HEK293 (cell line): ENCODE measurements at regions not wholly inside any gene's neighbourhood (a gene's known extent, or its start where the extent isn't known, plus 50 kb on each side); places are given as distances from the start of the nearest gene placed in this dataset.

Experiments
- CTCF ChIA-PET: fragments of 350-600 bp; formaldehyde crosslinking; extraction: SDS; loops from one replicate; lab custom pipeline; 2021; ENCODE audit warnings: antibody characterized with exemption; lab: Yijun Ruan, JAX
- POLR2A ChIA-PET: fragments of 300-600 bp; formaldehyde crosslinking; extraction: SDS; loops from one replicate; lab custom pipeline; 2020; ENCODE audit warnings: antibody characterized with exemption, inconsistent platforms; lab: Yijun Ruan, JAX
- H3K27ac ChIP-seq: fragments of 200-500 bp; sonication (Bioruptor generic); 2 replicates; pipeline ENCODE4 v1.5.1; 2014; ENCODE audit warnings: low read depth, low read length, control low read depth, inconsistent platforms; ENCODE audit errors: extremely low read depth
- H3K36me3 ChIP-seq, 2 experiments: fragments of 200-500 bp in 1 of 2; sonication (Bioruptor generic) in 1 of 2; 1 replicate in 1 of 2; 2 replicates in 1 of 2; pipeline ENCODE4 v1.5.1; 2014 to 2017; ENCODE audit warnings: inconsistent platforms in 2 of 2, low read length in 2 of 2; ENCODE audit not compliant: control insufficient read depth in 2 of 2, insufficient read depth in 1 of 2
- H3K4me1 ChIP-seq: fragments of 200-500 bp; sonication (Bioruptor generic); 2 replicates; pipeline ENCODE4 v1.5.1; 2014; ENCODE audit warnings: mild to moderate bottlenecking, low read length, inconsistent platforms; ENCODE audit not compliant: control insufficient read depth, insufficient read depth
- H3K4me3 ChIP-seq: 2 replicates; pipeline ENCODE4 v1.5.1; 2011; ENCODE audit warnings: low read depth, mild to moderate bottlenecking, control low read depth, low read length, moderate library complexity
- H3K9me3 ChIP-seq: fragments of 200-500 bp; sonication (Bioruptor generic); 2 replicates; pipeline ENCODE4 v1.5.1; 2014; ENCODE audit warnings: low read depth, low read length, inconsistent platforms; ENCODE audit not compliant: control insufficient read depth, insufficient read depth
- FEZF1 ChIP-seq: fragments of 450-650 bp; formaldehyde crosslinking; IDR thresholded peaks from 2 replicates; pipeline ENCODE4 v1.5.1; 2016; ENCODE audit warnings: missing biosample characterization, missing genetic modification characterization
- SALL2 ChIP-seq: fragments of 450-650 bp; formaldehyde crosslinking; IDR thresholded peaks from 2 replicates; pipeline ENCODE4 v1.5.0; 2017; ENCODE audit warnings: missing biosample characterization, mild to moderate bottlenecking, missing genetic modification characterization, borderline replicate concordance
- YY1 ChIP-seq: fragments of 450-650 bp; formaldehyde crosslinking; IDR thresholded peaks from 2 replicates; pipeline ENCODE4 v1.5.1; 2018; ENCODE audit warnings: missing biosample characterization, missing genetic modification characterization
- ZNF175 ChIP-seq: fragments of 450-650 bp; formaldehyde crosslinking; IDR thresholded peaks from 2 replicates; pipeline ENCODE4 v1.5.1; 2016; ENCODE audit warnings: missing biosample characterization, missing genetic modification characterization
- ZNF23 ChIP-seq: fragments of 450-650 bp; formaldehyde crosslinking; IDR thresholded peaks from 2 replicates; pipeline ENCODE4 v1.5.1; 2016; ENCODE audit warnings: missing biosample characterization, missing genetic modification characterization, borderline replicate concordance
- ZNF292 ChIP-seq: fragments of 450-650 bp; formaldehyde crosslinking; IDR thresholded peaks from 2 replicates; pipeline ENCODE4 v1.5.1; 2016; ENCODE audit warnings: low read depth, missing biosample characterization, missing genetic modification characterization, borderline replicate concordance
- ZNF426 ChIP-seq: fragments of 450-650 bp; formaldehyde crosslinking; IDR thresholded peaks from 2 replicates; pipeline ENCODE4 v1.5.1; 2017; ENCODE audit warnings: missing biosample characterization, missing genetic modification characterization, mild to moderate bottlenecking, inconsistent platforms, moderate library complexity
- ZNF433 ChIP-seq: fragments of 450-650 bp; formaldehyde crosslinking; IDR thresholded peaks from 2 replicates; pipeline ENCODE4 v1.5.1; 2016; ENCODE audit warnings: missing biosample characterization, missing genetic modification characterization, low read depth
- ZNF596 ChIP-seq: fragments of 450-650 bp; IDR thresholded peaks from 2 replicates; pipeline ENCODE4 v1.5.0; 2018; ENCODE audit warnings: missing biosample characterization, mild to moderate bottlenecking, missing genetic modification characterization, moderate library complexity
- ZNF624 ChIP-seq: fragments of 450-650 bp; formaldehyde crosslinking; IDR thresholded peaks from 2 replicates; pipeline ENCODE4 v1.5.1; 2017; ENCODE audit warnings: missing biosample characterization, missing genetic modification characterization
- ZNF658 ChIP-seq: fragments of 450-650 bp; formaldehyde crosslinking; IDR thresholded peaks from 2 replicates; pipeline ENCODE4; 2016; ENCODE audit warnings: missing biosample characterization, missing genetic modification characterization
- ZNF768 ChIP-seq: fragments of 450-650 bp; formaldehyde crosslinking; IDR thresholded peaks from 2 replicates; pipeline ENCODE4 v1.5.1; 2018; ENCODE audit warnings: missing biosample characterization, mild to moderate bottlenecking, missing genetic modification characterization
- ZNF837 ChIP-seq: fragments of 450-650 bp; formaldehyde crosslinking; IDR thresholded peaks from 2 replicates; pipeline ENCODE4 v1.5.1; 2016; ENCODE audit warnings: missing biosample characterization, missing genetic modification characterization
- ZSCAN30 ChIP-seq: fragments of 450-650 bp; IDR thresholded peaks from 2 replicates; pipeline ENCODE4 v1.5.1; 2018; ENCODE audit warnings: missing biosample characterization, mild to moderate bottlenecking, missing genetic modification characterization, moderate library complexity
- TF ChIP-seq, protein P1 (sequence below): fragments of 450-650 bp; formaldehyde crosslinking; conservative IDR thresholded peaks from 2 replicates; pipeline ENCODE4 v1.5.1; 2016; ENCODE audit warnings: low read depth, missing biosample characterization, missing genetic modification characterization
- TF ChIP-seq, protein P2 (sequence below): fragments of 450-650 bp; formaldehyde crosslinking; IDR thresholded peaks from 2 replicates; pipeline ENCODE4 v1.5.1; 2016; ENCODE audit warnings: missing biosample characterization, missing genetic modification characterization
- TF ChIP-seq, protein P3 (sequence below): fragments of 450-650 bp; formaldehyde crosslinking; IDR thresholded peaks from 2 replicates; pipeline ENCODE4 v1.5.1; 2016; ENCODE audit warnings: missing biosample characterization, missing genetic modification characterization
- TF ChIP-seq, protein P4 (sequence below): fragments of 450-650 bp; IDR thresholded peaks from 2 replicates; pipeline ENCODE4 v1.5.1; 2018; ENCODE audit warnings: missing biosample characterization, missing genetic modification characterization

DNA sequence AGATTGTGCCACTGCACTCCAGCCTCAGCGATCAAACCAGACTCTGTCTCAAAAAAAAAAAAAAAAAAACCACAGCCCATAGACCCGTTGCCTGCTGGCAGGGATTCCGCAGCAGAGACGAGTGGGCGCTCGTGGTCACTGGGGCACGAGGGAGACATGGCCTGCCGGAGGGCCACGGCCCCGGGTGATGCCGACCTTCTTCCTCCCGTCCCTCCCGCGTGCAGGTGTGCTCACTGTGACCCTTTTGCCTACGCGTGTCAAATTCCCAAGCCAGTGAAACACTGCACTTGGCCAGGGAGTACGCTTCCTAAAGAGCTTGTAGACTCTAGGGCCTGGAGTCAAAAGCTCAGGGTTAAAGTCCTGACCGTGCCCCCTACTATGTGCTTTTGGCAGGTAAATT, 397.6 kb upstream of the MYT1L start:
- Histone ChIP-seq H3K4me1 (no peaks in the 10 kb centered on the region), H3K36me3 (no peaks in the 10 kb centered on the region), H3K27ac (no peak overlapping the region), H3K9me3 (no peaks in the 10 kb centered on the region), H3K4me3 (no peak overlapping the region)
- TF ChIP-seq ZNF658 (tag by site-specific recombination) (no peak), ZNF596 (no peak), ZNF175 (tag by site-specific recombination) (no peak), ZNF837 (tag by site-specific recombination) (no peak), ZNF23 (tag by site-specific recombination) (no peak), ZNF292 (tag by site-specific recombination) (no peak), ZNF624 (tag by site-specific recombination) (no peak), SALL2 (tag by site-specific recombination) (no peak), YY1 (tag by site-specific recombination) (no peak), ZNF768 (tag by site-specific recombination) (no peak), ZSCAN30 (tag by site-specific recombination) (no peak), FEZF1 (no peak), ZNF433 (no peak)
- TF ChIP-seq, protein P1, sequence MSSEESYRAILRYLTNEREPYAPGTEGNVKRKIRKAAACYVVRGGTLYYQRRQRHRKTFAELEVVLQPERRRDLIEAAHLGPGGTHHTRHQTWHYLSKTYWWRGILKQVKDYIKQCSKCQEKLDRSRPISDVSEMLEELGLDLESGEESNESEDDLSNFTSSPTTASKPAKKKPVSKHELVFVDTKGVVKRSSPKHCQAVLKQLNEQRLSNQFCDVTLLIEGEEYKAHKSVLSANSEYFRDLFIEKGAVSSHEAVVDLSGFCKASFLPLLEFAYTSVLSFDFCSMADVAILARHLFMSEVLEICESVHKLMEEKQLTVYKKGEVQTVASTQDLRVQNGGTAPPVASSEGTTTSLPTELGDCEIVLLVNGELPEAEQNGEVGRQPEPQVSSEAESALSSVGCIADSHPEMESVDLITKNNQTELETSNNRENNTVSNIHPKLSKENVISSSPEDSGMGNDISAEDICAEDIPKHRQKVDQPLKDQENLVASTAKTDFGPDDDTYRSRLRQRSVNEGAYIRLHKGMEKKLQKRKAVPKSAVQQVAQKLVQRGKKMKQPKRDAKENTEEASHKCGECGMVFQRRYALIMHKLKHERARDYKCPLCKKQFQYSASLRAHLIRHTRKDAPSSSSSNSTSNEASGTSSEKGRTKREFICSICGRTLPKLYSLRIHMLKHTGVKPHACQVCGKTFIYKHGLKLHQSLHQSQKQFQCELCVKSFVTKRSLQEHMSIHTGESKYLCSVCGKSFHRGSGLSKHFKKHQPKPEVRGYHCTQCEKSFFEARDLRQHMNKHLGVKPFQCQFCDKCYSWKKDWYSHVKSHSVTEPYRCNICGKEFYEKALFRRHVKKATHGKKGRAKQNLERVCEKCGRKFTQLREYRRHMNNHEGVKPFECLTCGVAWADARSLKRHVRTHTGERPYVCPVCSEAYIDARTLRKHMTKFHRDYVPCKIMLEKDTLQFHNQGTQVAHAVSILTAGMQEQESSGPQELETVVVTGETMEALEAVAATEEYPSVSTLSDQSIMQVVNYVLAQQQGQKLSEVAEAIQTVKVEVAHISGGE (tag by site-specific recombination), result no peak
- TF ChIP-seq, protein P2, sequence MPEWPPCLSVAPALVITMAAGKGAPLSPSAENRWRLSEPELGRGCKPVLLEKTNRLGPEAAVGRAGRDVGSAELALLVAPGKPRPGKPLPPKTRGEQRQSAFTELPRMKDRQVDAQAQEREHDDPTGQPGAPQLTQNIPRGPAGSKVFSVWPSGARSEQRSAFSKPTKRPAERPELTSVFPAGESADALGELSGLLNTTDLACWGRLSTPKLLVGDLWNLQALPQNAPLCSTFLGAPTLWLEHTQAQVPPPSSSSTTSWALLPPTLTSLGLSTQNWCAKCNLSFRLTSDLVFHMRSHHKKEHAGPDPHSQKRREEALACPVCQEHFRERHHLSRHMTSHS, result no peak
- TF ChIP-seq, protein P3, sequence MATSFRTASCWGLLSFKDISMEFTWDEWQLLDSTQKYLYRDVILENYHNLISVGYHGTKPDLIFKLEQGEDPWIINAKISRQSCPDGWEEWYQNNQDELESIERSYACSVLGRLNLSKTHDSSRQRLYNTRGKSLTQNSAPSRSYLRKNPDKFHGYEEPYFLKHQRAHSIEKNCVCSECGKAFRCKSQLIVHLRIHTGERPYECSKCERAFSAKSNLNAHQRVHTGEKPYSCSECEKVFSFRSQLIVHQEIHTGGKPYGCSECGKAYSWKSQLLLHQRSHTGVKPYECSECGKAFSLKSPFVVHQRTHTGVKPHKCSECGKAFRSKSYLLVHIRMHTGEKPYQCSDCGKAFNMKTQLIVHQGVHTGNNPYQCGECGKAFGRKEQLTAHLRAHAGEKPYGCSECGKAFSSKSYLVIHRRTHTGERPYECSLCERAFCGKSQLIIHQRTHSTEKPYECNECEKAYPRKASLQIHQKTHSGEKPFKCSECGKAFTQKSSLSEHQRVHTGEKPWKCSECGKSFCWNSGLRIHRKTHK, result no peak
- TF ChIP-seq, protein P4, sequence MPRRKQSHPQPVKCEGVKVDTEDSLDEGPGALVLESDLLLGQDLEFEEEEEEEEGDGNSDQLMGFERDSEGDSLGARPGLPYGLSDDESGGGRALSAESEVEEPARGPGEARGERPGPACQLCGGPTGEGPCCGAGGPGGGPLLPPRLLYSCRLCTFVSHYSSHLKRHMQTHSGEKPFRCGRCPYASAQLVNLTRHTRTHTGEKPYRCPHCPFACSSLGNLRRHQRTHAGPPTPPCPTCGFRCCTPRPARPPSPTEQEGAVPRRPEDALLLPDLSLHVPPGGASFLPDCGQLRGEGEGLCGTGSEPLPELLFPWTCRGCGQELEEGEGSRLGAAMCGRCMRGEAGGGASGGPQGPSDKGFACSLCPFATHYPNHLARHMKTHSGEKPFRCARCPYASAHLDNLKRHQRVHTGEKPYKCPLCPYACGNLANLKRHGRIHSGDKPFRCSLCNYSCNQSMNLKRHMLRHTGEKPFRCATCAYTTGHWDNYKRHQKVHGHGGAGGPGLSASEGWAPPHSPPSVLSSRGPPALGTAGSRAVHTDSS (tag by site-specific recombination), result no peak
- ChIA-PET CTCF (interaction anchor here (0.6 kb wide), 1 partner anchor 527 kb away, joined by 3 read pairs; no protein-coding TSS in a partner anchor), POLR2A (no interaction called here)

DNA sequence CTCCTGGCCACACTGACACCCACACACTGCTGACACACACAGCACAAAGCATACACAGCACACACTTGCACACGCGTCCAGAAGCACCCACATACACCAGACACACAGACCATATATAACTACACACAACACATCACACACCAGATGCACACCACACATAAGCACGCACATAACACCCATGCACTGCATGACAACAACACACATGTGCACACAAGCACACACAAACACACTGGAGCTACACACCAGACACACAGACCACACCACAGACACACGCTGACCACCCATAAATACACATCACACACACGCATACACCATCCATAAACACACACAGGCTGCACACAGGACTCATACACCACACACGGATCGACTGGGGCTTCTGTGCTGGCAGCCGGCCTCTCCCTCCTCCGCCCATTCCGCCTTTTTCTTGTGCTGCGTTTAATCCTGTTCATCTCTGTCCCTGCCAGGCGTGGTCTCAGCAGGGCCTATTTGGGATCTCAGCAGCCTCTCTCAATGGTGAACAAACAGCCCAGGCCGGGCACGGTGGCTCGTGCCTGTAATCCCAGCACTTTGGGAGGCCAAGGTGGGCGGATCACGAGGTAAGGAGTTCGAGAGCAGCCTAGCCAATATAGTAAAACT, 396.9 kb upstream of the MYT1L start:
- H3K4me1 ChIP-seq, result no peaks in the 10 kb centered on the region
- no peaks in the 10 kb centered on the region for H3K9me3 ChIP-seq
- TF ChIP-seq ZNF426 (tag by site-specific recombination), result no peak
- POLR2A ChIA-PET, result no interaction called here
- H3K36me3 ChIP-seq, result no peaks in the 10 kb centered on the region
- H3K4me3 ChIP-seq, result no peak overlapping the region
- CTCF ChIA-PET, result no interaction called here
- no peak overlapping the region for H3K27ac ChIP-seq
